OCI-M2 (cell line): ENCODE measurements at regions not wholly inside any gene's neighbourhood (a gene's known extent, or its start where the extent isn't known, plus 50 kb on each side); places are given as distances from the start of the nearest gene placed in this dataset.

Experiments used
- DNase-seq: peaks from one replicate; lab custom pipeline; 2025; ENCODE audit not compliant: unreplicated experiment; lab: John Stamatoyannopoulos, UW

DNA sequence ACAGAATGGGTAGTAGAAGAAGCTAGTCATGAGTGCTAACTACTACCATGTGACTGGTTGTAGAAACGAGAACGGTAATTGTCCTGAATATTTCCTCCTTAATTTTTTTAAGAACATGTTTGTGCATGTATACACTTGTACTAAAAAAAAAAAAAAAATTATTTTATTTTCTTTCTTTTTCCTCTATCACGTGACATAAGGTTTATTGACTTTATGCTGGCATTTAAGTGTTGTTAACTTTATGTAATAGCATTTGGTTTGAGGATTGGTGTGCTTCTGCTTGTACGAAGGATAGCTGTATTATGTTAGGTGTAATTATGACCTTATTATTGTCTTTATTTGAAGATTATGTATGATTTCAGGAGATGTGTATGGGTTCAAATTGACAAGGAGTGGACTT is 349.1 kb upstream of the PTPRD start:
- DNase-seq, result no peak

- DNase-seq, result no peak
Measured at GRCh38 chr9:10983251-10983650, 370.4 kb upstream of the PTPRD start.

DNA sequence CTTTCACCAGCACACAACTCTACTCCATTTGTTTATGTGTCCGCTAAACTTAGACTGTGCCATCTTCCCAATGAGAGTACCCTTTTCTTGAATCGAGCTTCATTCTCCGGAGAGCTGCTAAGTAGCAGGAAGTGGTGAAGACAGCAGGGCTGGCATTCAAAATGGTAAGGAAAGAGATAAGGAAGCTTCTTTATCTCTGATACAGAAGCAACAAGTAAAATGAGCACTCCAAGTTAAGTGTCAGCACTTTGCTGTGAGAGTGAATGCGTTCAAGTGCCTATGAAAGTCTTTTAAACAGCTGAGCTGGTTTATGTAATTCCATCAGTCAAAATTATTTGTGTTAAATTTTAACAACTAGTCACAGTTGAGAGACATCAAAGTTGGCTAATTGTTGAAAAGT is 386.8 kb upstream of the PTPRD start:
- no peak for DNase-seq

- DNase-seq, result no peak
Measured at GRCh38 chr9:11001546-11001945, 388.7 kb upstream of the PTPRD start.

GRCh38 chr9:11002705-11003104 is 389.9 kb upstream of the PTPRD start:
- no peak for DNase-seq

- DNase-seq, result no peak
Measured at GRCh38 chr9:11003836-11004235, 391.0 kb upstream of the PTPRD start.

DNA sequence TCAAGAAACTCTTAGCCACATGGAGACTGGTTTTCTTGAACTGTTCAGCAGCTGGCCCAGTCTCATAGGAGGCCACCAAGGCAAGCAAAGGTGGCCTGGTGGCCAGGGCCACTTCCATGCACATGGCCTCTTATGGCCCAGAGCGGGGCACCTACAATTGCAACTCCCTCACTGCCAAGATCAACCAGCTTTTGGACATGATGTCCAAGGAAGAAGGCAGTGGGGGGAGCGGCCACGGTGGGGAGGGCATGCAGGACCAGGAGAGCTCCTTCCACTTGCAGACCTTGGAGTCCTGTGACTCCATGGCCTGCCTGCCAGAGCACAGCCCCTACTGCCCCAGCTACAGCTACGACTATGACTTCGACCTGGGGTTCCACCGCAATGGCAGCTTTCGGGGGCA is 398.9 kb upstream of the PTPRD start:
- no peak for DNase-seq

DNA sequence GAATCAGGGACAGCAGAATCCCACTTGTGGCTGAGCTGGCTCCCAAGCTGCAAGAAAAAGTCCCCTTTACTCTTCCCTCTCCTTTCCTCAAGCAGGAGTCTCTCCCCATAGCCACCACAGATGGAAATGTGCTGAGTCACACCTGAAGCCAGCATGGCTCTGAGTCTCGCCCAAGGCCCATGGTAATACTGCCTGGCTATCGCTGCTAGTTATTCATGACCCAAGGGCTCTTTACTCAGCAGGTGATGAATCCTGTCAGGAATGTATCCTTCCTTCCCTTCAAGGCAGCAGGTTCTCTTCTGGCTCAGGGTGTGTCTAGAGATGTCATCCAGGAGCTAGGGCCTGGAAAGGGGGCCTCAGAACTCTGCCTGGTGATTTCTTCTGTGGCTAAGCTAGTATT is 403.3 kb upstream of the PTPRD start:
- DNase-seq, result no peak

- no peak for DNase-seq
Measured at GRCh38 chr9:11023201-11023600, 410.4 kb upstream of the PTPRD start.

GRCh38 chr9:11025775-11026174 is 413.0 kb upstream of the PTPRD start:
- no peak for DNase-seq

- DNase-seq, result no peak
Measured at GRCh38 chr9:11038366-11038765, 425.6 kb upstream of the PTPRD start.

- no peak for DNase-seq
Measured at GRCh38 chr9:11039006-11039405, 426.2 kb upstream of the PTPRD start.

- no peak for DNase-seq
Measured at GRCh38 chr9:11045589-11045988, 432.8 kb upstream of the PTPRD start.

DNA sequence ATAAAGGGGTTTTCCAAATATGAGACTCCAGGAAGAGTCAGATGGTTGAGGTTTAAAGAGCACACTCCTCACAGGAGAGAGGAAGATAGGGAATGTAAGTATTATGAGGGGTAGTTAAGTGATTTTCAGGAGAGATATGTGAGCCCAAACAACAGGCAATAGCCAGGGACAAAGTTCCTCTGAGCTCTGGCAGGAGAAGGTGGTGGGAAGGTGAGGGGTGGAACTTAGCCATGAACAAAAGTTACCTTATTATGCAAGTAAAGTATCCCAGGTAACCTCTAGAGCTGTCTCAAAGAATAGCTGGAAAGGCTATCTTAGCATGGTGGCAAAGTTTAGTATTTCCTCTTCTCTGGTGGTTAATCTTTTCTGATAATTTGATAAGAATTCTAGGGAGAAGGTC is 450.5 kb upstream of the PTPRD start:
- DNase-seq, result no peak

- DNase-seq, result peak; percentile 6
Measured at GRCh38 chr9:11064909-11065308, 452.1 kb upstream of the PTPRD start.

DNA sequence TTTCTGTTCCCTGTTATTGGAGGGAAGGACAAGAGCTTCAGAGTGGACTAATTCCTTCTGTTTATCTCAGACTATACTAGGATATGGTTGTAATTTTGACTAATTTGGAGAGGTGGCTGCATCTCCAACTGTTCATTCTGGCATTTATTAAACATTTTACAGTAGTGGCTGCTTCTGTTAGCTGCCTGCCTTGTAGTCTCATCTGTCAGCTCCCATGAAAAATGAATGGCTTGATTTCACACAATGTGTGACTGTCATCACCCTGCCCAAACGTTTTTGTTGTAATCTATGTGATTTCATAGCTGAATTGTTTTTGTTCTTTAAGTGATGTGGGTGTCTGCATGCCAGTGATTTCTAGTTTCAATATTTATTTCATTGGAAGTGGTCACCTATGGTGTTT is 459.4 kb upstream of the PTPRD start:
- DNase-seq, result no peak

DNA sequence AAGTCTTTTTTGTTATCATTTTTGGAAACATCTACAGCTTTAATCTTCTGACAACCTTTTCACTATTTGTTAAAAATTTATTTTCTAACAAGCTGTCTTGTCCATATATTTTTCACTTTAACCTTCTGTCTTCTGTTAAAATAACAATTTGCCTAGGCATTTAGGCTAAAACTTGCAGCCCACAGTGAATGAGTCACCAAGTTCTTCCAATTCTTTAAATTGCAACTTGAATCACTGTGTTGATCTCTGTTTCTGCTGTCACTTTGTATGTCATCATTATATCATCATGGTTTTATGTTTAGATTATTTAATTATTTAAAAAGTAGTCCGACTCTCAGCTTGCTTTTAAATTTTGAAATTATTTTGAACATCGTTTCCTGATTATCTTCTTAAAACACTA is 473.8 kb upstream of the PTPRD start:
- DNase-seq, result no peak

GRCh38 chr9:11088821-11089374 is 476.1 kb upstream of the PTPRD start:
- DNase-seq, result no peak

DNA sequence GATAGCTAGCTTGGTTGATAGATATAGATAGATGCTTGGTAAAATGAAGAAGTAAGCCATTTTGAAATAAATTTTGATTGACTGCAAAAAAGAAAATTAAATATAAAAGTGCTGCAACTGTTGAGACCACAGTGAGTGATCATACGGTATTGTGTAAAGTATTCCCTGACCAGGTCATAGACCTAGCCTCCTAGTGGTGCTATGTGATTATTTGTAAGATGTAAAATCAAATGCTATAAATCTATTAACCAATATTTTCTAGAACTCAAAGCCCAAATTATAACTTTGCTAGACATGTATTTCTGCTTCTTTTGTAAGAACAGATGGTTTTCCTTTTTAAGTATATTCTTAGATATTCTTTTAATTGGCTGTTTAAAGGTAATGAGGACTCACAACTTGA is 480.2 kb upstream of the PTPRD start:
- no peak for DNase-seq

GRCh38 chr9:11097020-11097419 is 484.2 kb upstream of the PTPRD start:
- no peak for DNase-seq

- no peak for DNase-seq
Measured at GRCh38 chr9:11103525-11103924, 490.7 kb upstream of the PTPRD start.

GRCh38 chr9:11107196-11107595 is 494.4 kb upstream of the PTPRD start:
- no peak for DNase-seq

GRCh38 chr9:11128156-11128555 is 515.4 kb upstream of the PTPRD start:
- no peak for DNase-seq

DNA sequence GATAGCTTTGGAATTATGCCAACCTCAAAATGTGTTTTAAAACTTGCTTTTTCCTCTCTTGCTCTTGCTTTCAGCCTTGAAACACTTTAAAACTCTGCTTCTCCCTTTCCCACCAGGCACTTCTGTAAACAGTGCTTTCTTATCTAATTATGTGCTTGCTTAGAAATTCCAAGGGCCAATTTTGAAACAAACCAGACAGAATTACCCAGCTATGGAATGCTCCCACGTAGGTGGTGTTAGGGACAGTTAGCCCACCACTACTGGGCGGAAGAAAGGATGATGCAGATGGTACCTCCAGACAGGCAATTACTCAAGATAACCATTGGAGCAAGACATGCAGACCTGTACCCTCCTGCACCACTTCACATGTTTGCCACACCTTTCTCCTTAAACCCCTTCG is 523.0 kb upstream of the PTPRD start:
- no peak for DNase-seq
